GM13976 (cell line): ENCODE measurements at regions not wholly inside any gene's neighbourhood (a gene's known extent, or its start where the extent isn't known, plus 50 kb on each side); places are given as distances from the start of the nearest gene placed in this dataset.
"Not testable (repeated sequence)": the region's sequence is repeated elsewhere in the genome, so short reads cannot be mapped to it uniquely, and the experiment has no call there.

Source experiments
- DNase-seq: peaks from one replicate; pipeline ENCODE4 v3.0.0; 2012; ENCODE audit warnings: low spot score
- CTCF ChIP-seq: IDR thresholded peaks from 2 replicates; pipeline ENCODE4 v1.5.1; 2012; ENCODE audit warnings: borderline replicate concordance, mild to moderate bottlenecking; ENCODE audit not compliant: insufficient read depth; ENCODE audit errors: extremely low read depth, missing control alignments, control extremely low read depth
- in situ Hi-C: fragments of 300-500 bp; cut with MboI; formaldehyde crosslinking; loops from one replicate; pipeline ENCODE4 v1.12.0; 2022; ENCODE audit warnings: low sequenced_read_pairs, mixed read lengths, inconsistent platforms; ENCODE audit not compliant: unreplicated experiment

- DNase-seq = no peak
- TF ChIP-seq CTCF = no peak
- in situ Hi-C loops = no loop called here
These were observed 55.8 kb downstream of the DOP1B start for GRCh38 chr21:36212513-36212780.

GRCh38 chr21:36214561-36214960, 57.9 kb downstream of the DOP1B start:
- DNase-seq = no peak
- in situ Hi-C loops = no loop called here
- TF ChIP-seq CTCF = no peak

DNA sequence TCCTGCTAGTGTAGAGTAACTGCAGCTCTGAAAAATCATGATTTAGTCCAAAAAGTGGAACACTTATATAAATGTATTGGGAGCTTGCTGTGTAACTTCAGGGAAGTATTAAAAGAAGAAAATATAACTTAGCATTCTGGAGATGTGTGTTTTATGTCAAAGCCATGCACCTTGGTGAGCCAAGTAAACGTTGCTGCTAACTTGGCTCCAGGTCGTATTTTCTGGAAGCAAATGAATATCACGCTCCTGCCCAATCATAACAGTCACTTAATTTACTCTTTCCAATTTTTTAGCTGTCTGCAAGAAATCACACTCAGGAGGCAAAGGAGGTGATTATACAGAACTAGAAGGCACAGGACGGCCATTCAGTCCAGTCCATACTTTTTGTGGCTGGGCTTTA, 61.1 kb downstream of the DOP1B start:
- TF ChIP-seq CTCF = no peak
- in situ Hi-C loops = no loop called here
- DNase-seq = no peak

GRCh38 chr21:36218691-36219090, 62.1 kb downstream of the DOP1B start:
- no peak for TF ChIP-seq CTCF
- DNase-seq = no peak
- in situ Hi-C loops = no loop called here

DNA sequence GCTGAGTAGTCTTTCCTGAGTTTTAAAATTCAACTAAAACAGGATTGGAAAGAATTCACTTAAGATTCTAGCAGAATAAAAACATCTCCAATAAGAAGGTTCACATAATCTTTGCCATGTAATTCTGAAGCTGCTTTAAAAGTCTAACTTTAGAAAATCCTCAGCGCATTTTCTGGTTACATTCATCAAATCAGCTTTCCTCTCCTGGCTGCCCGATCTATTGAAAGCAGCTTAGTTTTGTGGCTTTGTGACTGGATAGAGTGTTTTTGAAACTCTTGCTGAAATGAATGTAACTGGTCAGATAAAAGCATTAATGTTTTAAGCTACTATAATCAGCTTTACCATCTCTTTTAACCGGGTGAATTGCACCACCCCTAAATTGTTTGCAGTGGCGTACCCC, 66.8 kb downstream of the DOP1B start:
- no peak for DNase-seq
- TF ChIP-seq CTCF = no peak
- in situ Hi-C loops = no loop called here

DNA sequence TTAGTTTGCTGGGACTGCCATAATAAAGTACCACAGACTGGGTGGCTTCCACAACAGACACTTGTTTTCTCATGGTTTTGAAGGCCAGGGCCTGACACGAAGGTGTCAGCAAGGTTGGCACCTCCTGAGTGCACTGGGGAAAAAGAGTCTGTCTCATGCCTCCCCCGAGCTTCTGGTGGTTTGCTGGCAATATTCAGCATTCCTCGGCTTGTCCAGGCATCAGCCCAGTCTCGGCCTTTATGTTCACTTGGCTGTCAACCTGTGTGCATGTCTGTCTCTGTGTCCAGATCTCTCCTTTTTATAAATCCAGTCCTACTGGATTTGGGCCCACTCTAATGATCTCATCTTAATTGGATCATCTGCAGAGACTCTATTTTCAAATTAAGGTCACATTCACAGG, 72.6 kb downstream of the DOP1B start:
- no peak for TF ChIP-seq CTCF
- in situ Hi-C loops = no loop called here
- DNase-seq = no peak

- in situ Hi-C loops, DNase-seq: not testable (repeated sequence)
These were observed 74.8 kb downstream of the DOP1B start for GRCh38 chr21:36231444-36231843.
